Glutamatergic neuron (in vitro differentiated cells): ENCODE measurements at regions not wholly inside any gene's neighbourhood (a gene's known extent, or its start where the extent isn't known, plus 50 kb on each side); places are given as distances from the start of the nearest gene placed in this dataset.

Experiments used
- DNase-seq: peaks from one replicate; pipeline ENCODE4 v3.0.0; 2022
- H3K27ac Mint-ChIP-seq: one replicate; pipeline ENCODE4 v1.8.0; 2020; ENCODE audit warnings: mild to moderate bottlenecking, mixed read lengths, inconsistent platforms; ENCODE audit not compliant: unreplicated experiment
- H3K27me3 Mint-ChIP-seq: one replicate; pipeline ENCODE4 v1.8.0; 2020; ENCODE audit warnings: mild to moderate bottlenecking, moderate library complexity, mixed read lengths, inconsistent platforms; ENCODE audit not compliant: unreplicated experiment
- H3K36me3 Mint-ChIP-seq: one replicate; pipeline ENCODE4 v1.8.0; 2020; ENCODE audit warnings: mild to moderate bottlenecking, mixed read lengths, inconsistent platforms; ENCODE audit not compliant: unreplicated experiment
- H3K4me1 Mint-ChIP-seq: one replicate; pipeline ENCODE4 v1.8.0; 2020; ENCODE audit warnings: mild to moderate bottlenecking, low read depth, mixed read lengths, inconsistent platforms; ENCODE audit not compliant: unreplicated experiment
- H3K4me3 Mint-ChIP-seq: one replicate; pipeline ENCODE4 v1.8.0; 2020; ENCODE audit warnings: mild to moderate bottlenecking, mixed read lengths, inconsistent platforms; ENCODE audit not compliant: unreplicated experiment
- H3K9me3 Mint-ChIP-seq: one replicate; pipeline ENCODE4 v1.8.0; 2020; ENCODE audit warnings: mild to moderate bottlenecking, moderate library complexity, mixed read lengths, inconsistent platforms; ENCODE audit not compliant: unreplicated experiment
- CTCF ChIP-seq: fragments of 200-600 bp; sonication (generic); IDR thresholded peaks from one replicate; pipeline ENCODE4 v1.5.0; 2021; ENCODE audit not compliant: partially characterized antibody, unreplicated experiment

DNA sequence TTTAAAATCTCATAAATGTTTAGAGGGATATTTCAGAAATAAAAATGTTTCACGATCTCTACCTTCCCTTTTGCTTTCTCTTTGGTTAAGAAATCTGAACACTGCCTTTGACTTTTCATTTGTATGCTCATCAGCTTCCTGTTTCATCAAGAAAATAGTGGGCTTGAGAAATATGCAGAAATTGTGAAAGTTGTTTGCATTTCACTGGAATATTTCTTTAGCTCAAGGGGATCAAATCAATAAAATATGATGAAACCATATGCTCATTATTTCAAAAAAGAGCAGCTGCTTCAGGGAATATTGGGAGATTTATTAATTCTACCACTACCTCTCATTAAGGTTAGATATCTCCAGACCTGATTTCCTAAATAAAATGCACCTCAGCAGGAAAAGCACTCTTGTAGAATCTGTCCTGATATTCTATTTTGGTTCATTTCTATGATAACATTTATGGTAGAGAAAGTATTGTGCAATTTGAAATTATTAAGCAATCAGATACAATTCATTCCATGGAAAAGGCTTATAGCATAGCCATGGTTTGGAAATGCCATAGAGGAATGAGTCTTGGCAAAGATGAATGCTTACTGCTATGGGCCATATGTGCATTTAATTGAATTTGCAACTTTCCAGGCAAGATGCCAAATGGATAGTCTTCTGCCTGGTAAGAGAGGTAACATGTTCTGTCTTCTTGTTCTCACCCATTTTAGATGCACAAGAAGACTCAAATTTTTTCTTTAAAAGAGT lies 212.6 kb upstream of the SLC16A7 start:
- Mint-ChIP-seq H3K4me1 (peaks cover 13% of the 10 kb centered on the region), H3K27me3 (no peaks in the 10 kb centered on the region), H3K4me3 (no peak overlapping the region), H3K27ac (no peak overlapping the region), H3K9me3 (no peaks in the 10 kb centered on the region), H3K36me3 (no peaks in the 10 kb centered on the region)
- DNase-seq = no peak
- TF ChIP-seq CTCF = no peak

GRCh38 chr12:59382282-59383078 lies 213.3 kb upstream of the SLC16A7 start:
- no peak for TF ChIP-seq CTCF
- Mint-ChIP-seq H3K27me3 (no peaks in the 10 kb centered on the region), H3K36me3 (no peaks in the 10 kb centered on the region), H3K27ac (no peak overlapping the region), H3K4me3 (no peak overlapping the region), H3K4me1 (peaks cover 13% of the 10 kb centered on the region), H3K9me3 (no peaks in the 10 kb centered on the region)
- DNase-seq = no peak

GRCh38 chr12:59381106-59381505 lies 214.7 kb upstream of the SLC16A7 start:
- Mint-ChIP-seq H3K4me1 (peaks cover 13% of the 10 kb centered on the region), H3K27ac (no peak overlapping the region), H3K4me3 (no peak overlapping the region), H3K9me3 (no peaks in the 10 kb centered on the region), H3K36me3 (no peaks in the 10 kb centered on the region), H3K27me3 (no peaks in the 10 kb centered on the region)
- DNase-seq = no peak
- TF ChIP-seq CTCF = no peak

- TF ChIP-seq CTCF = no peak
- no peaks in the 10 kb centered on the region for H3K36me3 Mint-ChIP-seq
- no peak overlapping the region for H3K27ac Mint-ChIP-seq
- H3K4me3 Mint-ChIP-seq = no peak overlapping the region
- H3K9me3 Mint-ChIP-seq = no peaks in the 10 kb centered on the region
- DNase-seq = no peak
- no peaks in the 10 kb centered on the region for H3K27me3 Mint-ChIP-seq
- H3K4me1 Mint-ChIP-seq = no peaks in the 10 kb centered on the region
Measured at GRCh38 chr12:59375633-59376032, 220.2 kb upstream of the SLC16A7 start.

- Mint-ChIP-seq H3K27me3 (no peaks in the 10 kb centered on the region), H3K27ac (no peak overlapping the region), H3K4me1 (no peaks in the 10 kb centered on the region), H3K36me3 (no peaks in the 10 kb centered on the region), H3K4me3 (no peak overlapping the region), H3K9me3 (no peaks in the 10 kb centered on the region)
- no peak for TF ChIP-seq CTCF
- DNase-seq = no peak
Measured at GRCh38 chr12:59374783-59375182, 221.0 kb upstream of the SLC16A7 start.
